A549 (cell line): ENCODE measurements at regions not wholly inside any gene's neighbourhood (a gene's known extent, or its start where the extent isn't known, plus 50 kb on each side); places are given as distances from the start of the nearest gene placed in this dataset.

Experiments used
- RFX5 ChIP-seq: fragments of 450-650 bp; IDR thresholded peaks from 2 replicates; pipeline ENCODE4 v1.7.1; 2014; ENCODE audit warnings: antibody characterized with exemption, mild to moderate bottlenecking, moderate library complexity
- TF ChIP-seq, protein P1 (sequence below): fragments of >200 bp; sonication (Bioruptor Twin); formaldehyde crosslinking; IDR thresholded peaks from 3 replicates; pipeline ENCODE4 v1.5.1; 2016

DNA sequence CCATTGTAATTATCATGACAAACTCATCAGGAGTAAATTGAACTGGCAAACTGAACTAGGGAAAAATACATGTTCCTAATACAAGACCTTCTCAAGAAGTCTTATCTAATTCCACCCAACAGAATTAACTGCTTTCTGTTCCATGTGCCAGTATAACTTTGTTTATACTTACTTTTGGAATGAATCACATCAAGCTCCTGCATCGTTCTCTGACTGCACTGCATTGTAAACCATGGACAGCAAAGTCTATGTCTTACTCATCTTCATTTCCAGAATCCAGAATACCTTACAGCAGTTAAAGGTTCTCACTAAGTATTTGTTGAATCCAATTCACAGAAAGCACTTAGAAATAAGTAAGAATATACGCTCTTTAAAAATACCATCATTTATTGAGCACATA is 102.8 kb downstream of the PLK2 start:
- TF ChIP-seq RFX5 = no peak
- TF ChIP-seq, protein P1, sequence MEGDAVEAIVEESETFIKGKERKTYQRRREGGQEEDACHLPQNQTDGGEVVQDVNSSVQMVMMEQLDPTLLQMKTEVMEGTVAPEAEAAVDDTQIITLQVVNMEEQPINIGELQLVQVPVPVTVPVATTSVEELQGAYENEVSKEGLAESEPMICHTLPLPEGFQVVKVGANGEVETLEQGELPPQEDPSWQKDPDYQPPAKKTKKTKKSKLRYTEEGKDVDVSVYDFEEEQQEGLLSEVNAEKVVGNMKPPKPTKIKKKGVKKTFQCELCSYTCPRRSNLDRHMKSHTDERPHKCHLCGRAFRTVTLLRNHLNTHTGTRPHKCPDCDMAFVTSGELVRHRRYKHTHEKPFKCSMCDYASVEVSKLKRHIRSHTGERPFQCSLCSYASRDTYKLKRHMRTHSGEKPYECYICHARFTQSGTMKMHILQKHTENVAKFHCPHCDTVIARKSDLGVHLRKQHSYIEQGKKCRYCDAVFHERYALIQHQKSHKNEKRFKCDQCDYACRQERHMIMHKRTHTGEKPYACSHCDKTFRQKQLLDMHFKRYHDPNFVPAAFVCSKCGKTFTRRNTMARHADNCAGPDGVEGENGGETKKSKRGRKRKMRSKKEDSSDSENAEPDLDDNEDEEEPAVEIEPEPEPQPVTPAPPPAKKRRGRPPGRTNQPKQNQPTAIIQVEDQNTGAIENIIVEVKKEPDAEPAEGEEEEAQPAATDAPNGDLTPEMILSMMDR = no peak
